G401.6 (cell line): ENCODE measurements at regions not wholly inside any gene's neighbourhood (a gene's known extent, or its start where the extent isn't known, plus 50 kb on each side); places are given as distances from the start of the nearest gene placed in this dataset.
"Not testable (repeated sequence)": the region's sequence is repeated elsewhere in the genome, so short reads cannot be mapped to it uniquely, and the experiment has no call there.

ENCODE experiments used
- FAIRE-seq: peaks from 2 replicates; lab custom pipeline; 2012; peaks lifted over from hg19 to GRCh38; lab: Jason Lieb, UNC

GRCh38 chr17:64800987-64801386 is 118.3 kb downstream of the LRRC37A3 start:
- FAIRE-seq: not testable (repeated sequence)

GRCh38 chr17:64800361-64800895 is 118.8 kb downstream of the LRRC37A3 start:
- not testable (repeated sequence) for FAIRE-seq

DNA sequence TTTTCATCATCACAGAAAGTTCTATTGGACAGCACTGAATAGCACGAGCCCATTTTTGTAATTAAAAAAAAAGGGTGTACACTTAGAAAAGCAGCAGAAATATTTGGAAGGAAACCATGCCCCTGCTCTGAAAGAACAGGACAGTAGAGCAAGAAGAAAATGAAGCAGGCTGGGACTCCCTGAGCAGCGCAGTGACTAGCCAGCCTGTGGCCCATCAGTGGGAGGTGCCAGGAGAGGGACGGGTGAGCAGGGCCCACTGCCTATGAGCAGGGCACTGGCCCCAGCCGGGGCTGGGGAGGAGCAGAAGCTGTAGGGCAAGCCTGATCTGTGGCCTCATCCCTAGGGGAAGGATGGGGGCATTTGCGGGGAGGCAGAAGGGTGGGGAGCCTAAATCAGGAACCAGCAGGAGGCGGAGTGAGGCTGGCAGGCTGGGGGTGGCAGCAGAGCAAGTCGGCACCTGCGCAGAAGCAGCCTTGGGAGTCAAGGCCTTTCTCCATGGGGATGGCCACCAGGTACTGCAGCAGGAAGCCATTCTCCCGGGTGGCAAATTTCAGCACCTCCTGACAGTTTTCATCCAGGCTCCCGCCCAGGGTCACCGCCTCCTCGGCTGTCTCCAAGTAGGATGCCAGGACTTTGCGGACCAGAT is 119.6 kb downstream of the LRRC37A3 start:
- FAIRE-seq: not testable (repeated sequence)

- not testable (repeated sequence) for FAIRE-seq
These were observed 120.3 kb downstream of the LRRC37A3 start for GRCh38 chr17:64798961-64799360.

DNA sequence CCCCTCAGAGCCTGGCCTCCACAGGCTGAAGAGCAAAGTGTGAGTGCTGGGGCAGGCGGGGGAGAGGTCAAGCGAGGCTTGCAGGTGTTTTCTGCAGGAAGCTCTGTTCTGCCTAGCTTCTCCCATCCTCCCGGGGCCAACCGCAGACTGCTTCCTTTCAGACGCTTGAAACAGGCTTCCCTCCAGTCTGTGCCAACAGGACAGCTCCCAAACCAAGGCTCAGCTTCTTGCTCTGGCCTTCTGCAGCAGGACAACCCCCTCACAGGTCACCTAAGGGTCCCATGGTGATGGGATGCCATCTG is 120.8 kb downstream of the LRRC37A3 start:
- not testable (repeated sequence) for FAIRE-seq

DNA sequence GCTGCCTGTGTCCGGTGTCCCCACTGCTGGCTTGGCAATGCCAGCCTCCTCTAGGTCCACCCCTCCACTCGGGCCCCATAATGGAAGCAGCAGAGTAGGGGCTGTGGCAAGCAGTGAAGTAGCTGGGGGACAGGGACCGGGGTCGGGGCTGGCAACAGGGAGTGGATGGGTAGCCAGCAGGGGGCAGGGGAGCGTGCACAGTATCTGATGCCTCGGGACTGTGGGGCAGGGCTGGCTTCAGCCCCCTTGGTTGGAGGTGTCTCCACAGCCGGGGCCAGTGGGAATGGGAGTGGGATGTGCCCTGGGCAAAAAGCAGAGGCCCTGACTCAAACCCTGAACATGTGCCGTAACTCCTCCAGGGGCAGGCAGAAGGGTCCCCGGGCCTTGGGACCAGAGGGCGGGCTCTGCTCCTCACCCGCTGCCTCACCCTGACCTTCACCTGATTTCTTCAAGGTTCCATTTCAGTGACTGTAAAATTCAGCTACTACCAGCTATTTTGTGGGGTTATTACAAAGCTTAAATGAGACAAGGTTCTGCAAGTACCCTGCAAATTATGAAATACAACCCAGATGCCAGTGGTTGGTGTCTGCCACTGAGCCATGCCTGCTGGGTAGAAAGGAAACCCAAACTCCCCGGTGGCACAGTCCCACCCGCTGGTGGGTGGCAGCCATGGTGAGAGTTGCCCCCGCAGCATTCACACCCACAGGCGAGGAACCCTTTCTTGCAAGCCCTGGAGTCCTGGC is 121.4 kb downstream of the LRRC37A3 start:
- FAIRE-seq: not testable (repeated sequence)

GRCh38 chr17:64795342-64795741 is 123.9 kb downstream of the LRRC37A3 start:
- not testable (repeated sequence) for FAIRE-seq

GRCh38 chr17:64794548-64795274 is 124.6 kb downstream of the LRRC37A3 start:
- FAIRE-seq: not testable (repeated sequence)

DNA sequence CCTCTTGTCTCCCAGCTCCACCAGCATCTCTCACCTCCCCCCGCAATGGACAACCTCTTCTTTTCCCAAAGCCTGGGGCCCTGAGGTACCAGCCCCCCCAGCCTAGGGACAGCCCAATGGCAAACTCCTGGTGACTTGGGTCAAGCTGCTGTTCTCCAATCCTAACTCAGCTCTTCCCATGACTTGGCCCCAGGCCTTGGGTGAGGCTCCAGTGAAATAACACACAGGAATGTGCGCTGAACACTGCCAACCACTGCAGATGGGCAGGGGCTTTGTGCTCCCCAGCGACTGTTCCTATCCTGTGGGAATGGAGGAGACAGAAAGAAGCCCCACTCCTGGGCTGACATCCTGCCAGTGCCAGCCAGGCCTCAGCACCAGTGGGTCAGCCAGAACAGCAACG is 125.2 kb downstream of the LRRC37A3 start:
- not testable (repeated sequence) for FAIRE-seq

GRCh38 chr17:64792793-64793575 is 126.3 kb downstream of the LRRC37A3 start:
- not testable (repeated sequence) for FAIRE-seq

GRCh38 chr17:64792276-64792675 is 127.0 kb downstream of the LRRC37A3 start:
- FAIRE-seq: not testable (repeated sequence)

GRCh38 chr17:64791691-64792090 is 127.6 kb downstream of the LRRC37A3 start:
- not testable (repeated sequence) for FAIRE-seq

- not testable (repeated sequence) for FAIRE-seq
These were observed 128.1 kb downstream of the LRRC37A3 start for GRCh38 chr17:64791226-64791625.

- not testable (repeated sequence) for FAIRE-seq
These were observed 128.6 kb upstream of the SMURF2 start for GRCh38 chr17:64790690-64791089.

DNA sequence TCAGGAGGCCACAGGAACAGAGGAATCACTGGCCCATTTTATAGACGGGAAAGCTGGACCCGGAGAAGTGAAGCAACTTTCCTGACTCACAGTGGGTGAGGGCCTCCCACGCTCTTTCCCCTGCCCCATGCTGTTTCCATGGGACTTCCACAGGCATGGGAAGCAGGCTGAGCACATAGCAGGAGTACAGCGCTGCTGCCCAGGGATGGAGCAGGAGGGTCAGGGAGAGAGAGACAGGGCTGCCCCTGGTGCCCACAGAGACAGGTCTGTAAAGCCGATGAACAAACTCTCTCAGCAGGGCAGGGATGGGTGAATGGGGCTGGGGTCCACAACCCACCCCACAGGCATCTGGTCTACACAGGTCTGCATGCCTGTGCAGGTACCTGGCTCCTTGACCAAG is 128.1 kb upstream of the SMURF2 start:
- not testable (repeated sequence) for FAIRE-seq

- FAIRE-seq: not testable (repeated sequence)
These were observed 126.9 kb upstream of the SMURF2 start for GRCh38 chr17:64789061-64789445.

GRCh38 chr17:64788286-64789060 is 126.4 kb upstream of the SMURF2 start:
- FAIRE-seq: no peak

- FAIRE-seq: no peak
These were observed 125.8 kb upstream of the SMURF2 start for GRCh38 chr17:64787921-64788271.

DNA sequence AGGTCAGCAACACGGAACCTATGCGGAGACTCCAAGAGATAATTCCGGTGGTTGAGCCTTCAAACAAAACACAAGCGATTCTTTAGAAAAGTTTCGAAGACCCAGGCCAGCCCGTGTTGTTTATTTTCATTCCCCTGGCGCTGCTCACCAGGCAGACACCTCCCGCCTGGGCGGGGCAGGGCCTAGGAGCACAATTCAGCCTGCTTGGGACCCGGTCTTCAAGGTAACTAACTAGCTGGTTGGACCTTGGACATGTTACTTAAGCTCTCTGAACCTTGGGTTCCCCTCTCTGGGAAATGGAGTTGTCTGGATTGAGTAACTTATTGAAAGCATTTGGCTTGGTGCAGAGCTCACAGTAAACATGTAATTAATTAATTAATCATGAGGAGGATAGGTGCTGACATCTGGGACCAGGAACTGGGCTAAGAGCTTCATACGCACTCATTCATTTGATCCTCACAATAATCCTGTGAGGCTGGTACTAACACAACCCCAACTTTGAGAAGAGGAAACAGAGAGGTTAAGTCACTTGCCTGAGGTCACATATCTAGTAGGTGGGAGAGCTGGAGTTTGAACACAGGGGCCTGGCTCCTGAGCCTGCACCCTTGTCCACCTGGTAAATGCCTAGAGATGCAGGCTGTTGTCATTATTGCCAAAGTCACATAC is 125.3 kb upstream of the SMURF2 start:
- FAIRE-seq: no peak

DNA sequence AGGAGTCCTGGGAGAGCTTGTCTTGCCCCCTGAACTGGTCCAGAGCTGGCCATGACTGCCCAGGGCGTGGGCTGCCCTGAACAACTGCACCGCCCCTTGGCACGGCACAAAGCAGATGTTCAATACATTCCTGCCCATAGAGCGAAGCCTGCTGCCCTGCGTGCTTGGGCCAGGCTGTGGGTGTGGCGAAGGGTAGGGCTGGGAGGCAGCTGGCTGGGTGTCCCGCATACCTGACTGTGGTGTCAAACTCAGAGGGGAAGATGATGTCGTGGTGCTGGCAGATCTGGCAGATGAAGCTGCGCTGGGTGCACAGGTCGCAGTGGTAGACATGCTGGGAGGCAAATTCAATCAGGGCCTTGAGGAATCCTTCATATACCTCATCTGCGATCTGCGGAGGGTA is 124.2 kb upstream of the SMURF2 start:
- no peak for FAIRE-seq

DNA sequence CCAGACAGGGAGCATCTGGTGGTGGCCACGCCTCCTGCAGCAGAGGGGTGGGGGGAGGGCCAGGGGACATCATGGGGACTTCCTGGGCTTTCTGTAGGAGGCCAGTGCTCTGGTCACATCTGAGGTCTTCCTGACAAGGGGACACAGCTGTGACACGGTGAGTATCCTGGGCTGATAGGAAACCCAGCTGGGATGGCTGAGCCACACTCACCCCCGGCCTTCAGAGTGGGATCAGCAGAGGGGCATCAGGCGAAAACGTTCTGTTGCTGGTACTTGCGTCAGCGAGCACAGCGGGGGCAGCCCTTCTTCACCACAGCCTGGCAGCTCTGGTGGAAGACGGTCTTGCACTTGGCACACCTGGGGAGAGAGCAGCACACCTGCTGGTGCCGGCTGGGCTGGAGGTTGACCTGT is 122.9 kb upstream of the SMURF2 start:
- FAIRE-seq: no peak
